GM19438 (cell line): ENCODE measurements at regions not wholly inside any gene's neighbourhood (a gene's known extent, or its start where the extent isn't known, plus 50 kb on each side); places are given as distances from the start of the nearest gene placed in this dataset.
"Not testable (repeated sequence)": the region's sequence is repeated elsewhere in the genome, so short reads cannot be mapped to it uniquely, and the experiment has no call there.

Source experiments
- ATAC-seq: cut with Tn5 transposase; IDR thresholded peaks from one replicate; pipeline ENCODE4 v1.9.1; 2021; ENCODE audit warnings: low read depth; ENCODE audit not compliant: unreplicated experiment

- no peak for ATAC-seq
These were observed 846.6 kb upstream of the ANO3 start for GRCh38 chr11:25485315-25485714.

GRCh38 chr11:25486338-25486737, 845.6 kb upstream of the ANO3 start:
- ATAC-seq: not testable (repeated sequence)

GRCh38 chr11:25488176-25488575, 843.8 kb upstream of the ANO3 start:
- ATAC-seq: not testable (repeated sequence)

DNA sequence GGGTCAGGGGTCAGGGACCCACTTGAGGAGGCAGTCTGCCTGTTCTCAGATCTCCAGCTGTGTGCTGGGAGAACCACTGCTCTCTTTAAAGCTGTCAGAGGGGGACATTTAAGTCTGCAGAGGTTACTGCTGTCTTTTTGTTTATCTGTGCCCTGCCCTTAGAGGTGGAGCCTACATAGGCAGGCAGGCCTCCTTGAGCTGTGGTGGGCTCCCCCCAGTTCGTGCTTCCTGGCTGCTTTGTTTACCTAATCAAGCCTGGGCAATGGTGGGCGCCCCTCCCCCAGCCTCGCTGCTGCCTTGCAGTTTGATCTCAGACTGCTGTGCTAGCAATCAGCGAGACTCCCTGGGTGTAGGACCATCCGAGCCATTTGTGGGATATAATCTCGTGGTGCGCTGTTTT, 830.5 kb upstream of the ANO3 start:
- not testable (repeated sequence) for ATAC-seq

GRCh38 chr11:25515576-25515975, 816.4 kb upstream of the ANO3 start:
- no peak for ATAC-seq

GRCh38 chr11:25520459-25520858, 811.5 kb upstream of the ANO3 start:
- ATAC-seq: no peak

- no peak for ATAC-seq
These were observed 804.1 kb upstream of the ANO3 start for GRCh38 chr11:25527841-25528240.

DNA sequence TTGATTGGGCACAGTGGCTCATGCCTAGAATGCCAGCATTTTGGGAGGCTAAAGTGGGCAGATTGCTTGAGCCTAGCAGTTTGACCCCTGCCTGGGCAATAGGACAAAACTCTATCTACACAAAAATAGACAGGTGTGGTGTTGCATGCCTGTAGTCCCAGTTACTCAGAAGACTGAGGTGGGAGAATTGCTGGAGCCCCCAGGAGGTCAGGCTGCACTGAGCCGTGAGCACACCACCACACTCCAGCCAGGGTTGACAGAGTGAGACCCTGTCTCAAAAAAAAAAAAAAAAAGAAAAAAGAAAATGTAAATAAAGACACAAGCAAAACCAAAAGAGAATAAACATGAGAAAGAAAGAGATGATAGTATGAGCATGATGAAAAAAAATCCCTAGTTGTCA, 802.4 kb upstream of the ANO3 start:
- no peak for ATAC-seq

DNA sequence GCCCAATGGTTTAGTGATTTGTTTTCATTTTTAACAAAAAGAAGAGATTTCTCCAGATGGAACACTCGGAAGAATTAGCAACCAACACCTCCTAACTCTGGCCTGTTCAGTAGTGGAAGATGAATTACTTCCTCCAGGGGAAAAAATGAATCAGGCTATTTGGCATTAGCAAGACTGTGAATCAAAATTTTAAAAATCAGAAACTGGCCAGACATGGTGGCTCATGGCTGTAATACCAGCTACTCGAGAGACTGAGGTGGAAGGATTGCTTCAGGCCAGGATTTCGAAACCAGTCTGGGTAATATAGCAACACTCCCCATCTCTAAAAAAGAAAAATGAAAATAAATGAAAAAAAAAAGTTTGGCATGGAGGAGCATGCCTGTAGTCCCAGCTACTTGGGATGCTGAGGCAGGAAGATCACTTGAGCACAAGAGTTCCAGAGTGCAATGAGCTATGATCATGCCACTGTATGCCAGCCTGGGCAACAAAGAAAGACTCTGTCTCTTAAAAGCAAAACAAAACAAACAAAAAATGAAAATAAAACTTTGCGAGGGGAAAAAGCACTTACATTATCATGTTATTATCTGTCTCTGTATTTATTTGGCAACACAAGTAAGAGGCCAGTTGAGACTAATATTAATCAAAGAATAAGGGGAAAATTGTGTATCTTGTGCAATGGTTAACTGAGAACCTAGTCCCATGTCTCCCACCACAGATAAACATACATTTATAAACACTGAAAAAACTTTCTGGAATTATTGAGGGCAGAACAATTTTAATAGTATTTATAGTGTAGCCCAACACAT, 796.3 kb upstream of the ANO3 start:
- ATAC-seq: no peak

DNA sequence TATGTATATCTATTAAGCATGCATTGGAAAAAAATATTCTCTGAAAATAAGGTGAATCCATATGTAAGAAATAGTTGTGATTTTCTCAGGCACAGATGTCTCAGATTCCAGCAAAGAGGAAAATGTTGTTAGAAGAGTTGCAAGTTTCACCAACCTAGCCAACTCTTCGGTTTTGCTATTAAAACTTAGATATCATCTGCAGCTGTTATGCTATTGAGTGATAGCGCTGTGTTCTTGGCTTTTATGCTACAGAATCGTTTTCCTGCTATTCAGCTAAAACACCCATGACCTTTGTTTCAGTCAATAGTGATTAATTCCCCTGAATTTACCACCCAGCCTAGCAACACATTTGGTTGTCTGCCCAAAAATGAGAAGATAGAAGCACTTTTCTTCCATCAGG, 795.6 kb upstream of the ANO3 start:
- no peak for ATAC-seq

DNA sequence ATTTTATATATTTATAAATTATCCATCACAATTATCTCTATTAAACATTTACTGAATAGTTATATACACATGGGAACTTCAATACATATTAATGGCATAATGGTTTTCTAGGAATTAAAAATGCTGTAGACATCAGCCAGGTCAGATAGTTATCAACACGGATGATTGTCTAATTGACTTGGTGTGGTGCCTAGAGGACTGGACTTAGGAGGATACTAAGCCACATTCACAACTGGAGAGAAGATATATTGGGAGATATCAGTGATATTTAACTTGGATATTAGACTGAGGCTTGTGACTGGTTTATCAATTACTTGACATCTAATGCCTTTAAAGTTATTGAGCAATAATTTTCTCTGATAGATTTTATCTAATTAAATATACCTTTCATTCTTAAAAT, 794.5 kb upstream of the ANO3 start:
- no peak for ATAC-seq

DNA sequence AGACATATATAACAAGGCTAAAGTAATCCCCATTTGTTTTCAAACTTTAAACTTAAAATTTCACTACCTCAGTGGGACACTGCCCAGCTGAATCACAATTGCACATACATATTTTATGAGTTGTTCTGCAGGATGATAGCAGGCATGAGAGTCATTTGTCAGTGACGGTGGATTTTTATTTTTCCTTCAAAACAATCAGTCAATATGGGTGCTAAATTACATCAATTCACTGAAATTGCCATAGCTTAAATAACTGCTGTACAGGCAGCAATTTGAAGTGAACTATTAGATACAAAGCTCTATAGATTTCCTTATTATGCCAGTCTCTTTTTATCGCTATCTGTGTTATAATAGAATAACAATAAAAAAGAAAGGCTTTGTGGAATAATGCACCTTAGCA, 784.6 kb upstream of the ANO3 start:
- no peak for ATAC-seq

DNA sequence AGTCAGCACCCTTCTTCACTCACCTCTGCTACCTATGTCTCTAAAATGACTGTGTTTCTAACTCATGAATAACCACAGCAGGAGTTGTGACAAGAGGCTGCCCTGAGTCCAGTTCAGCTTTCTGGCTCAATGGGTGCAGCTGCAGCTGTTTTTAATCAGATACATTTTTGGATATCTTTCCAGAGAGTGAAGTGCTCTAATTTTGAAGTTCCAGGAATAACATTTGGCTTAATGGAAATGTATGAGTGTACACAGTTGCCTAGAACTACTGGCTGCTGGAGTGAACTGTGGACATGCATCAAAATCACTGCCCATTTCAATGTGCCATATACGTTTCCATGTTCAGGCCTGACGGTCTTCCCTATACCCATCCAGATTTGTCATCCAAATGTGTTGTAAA, 769.5 kb upstream of the ANO3 start:
- no peak for ATAC-seq

- ATAC-seq: no peak
These were observed 766.1 kb upstream of the ANO3 start for GRCh38 chr11:25565846-25566245.

GRCh38 chr11:25566298-25567200, 765.4 kb upstream of the ANO3 start:
- no peak for ATAC-seq

GRCh38 chr11:25576320-25576719, 755.6 kb upstream of the ANO3 start:
- ATAC-seq: no peak

DNA sequence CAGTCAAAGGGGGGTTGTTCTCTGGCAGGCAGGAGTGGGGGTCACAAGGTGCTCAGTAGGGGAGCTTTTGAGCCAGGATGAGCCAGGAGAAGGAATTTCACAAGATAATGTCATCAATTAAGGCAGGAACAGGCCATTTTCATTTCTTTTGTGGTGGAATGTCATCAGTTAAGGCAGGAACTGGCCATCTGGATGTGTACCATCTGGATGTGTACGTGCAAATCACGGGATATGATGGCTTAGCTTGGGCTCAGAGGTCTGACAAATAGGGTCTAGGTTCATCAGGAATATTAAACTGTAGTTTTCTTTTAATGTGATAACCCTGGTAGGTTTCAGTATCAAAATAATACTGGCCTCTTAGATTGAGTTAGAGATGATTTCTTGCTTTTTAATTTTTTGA, 752.4 kb upstream of the ANO3 start:
- ATAC-seq: not testable (repeated sequence)

- ATAC-seq: no peak
These were observed 748.3 kb upstream of the ANO3 start for GRCh38 chr11:25583596-25583995.

- no peak for ATAC-seq
These were observed 744.4 kb upstream of the ANO3 start for GRCh38 chr11:25587496-25587895.

- ATAC-seq: no peak
These were observed 738.7 kb upstream of the ANO3 start for GRCh38 chr11:25593221-25593620.

GRCh38 chr11:25596701-25597100, 735.2 kb upstream of the ANO3 start:
- ATAC-seq: no peak

GRCh38 chr11:25597696-25598095, 734.2 kb upstream of the ANO3 start:
- no peak for ATAC-seq
